ENCODE measurements at regions not wholly inside any gene's neighbourhood (a gene's known extent, or its start where the extent isn't known, plus 50 kb on each side); places are given as distances from the start of the nearest gene placed in this dataset.
"Not testable (repeated sequence)": the region's sequence is repeated elsewhere in the genome, so short reads cannot be mapped to it uniquely, and the experiment has no call there.

DNA sequence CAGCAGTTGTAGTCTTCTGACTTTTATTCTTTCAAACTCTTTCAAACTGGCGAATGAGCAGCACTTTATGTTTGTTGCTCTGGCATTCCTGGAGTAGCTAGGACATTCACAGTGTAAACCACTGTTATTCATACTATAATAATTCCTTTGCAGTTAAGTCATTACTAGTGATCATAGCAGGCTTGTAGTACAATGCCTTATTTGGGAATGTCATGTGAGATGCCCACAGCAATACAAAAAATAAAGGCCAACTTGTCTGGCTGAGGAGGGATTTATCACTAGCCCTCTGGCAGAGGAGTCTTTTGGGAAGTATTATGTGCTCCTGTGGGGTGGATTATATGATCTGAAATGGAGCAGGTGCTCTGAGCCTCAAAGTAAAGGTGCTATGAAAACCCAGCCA lies 197.2 kb downstream of the VGLL3 start:
- DNase-seq, result no peak

DNA sequence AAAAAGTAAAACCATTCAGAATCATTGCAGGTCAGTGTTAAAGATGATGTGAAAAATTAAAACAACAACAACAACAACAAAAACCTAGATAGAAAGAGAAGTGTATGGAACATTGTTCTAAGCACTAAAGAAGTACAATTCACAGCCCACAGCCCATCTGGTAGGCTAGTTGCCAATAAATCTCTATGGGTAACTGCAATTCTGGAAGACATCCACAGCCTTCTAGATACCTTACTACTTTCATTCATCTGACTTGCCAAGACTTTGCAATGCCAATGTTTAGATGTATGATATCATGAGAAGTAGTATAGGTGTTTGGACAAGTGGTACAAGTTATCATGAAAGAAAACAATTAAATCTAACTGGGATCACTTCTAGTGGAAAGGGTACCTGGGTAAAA lies 198.6 kb downstream of the VGLL3 start:
- no peak for DNase-seq

DNA sequence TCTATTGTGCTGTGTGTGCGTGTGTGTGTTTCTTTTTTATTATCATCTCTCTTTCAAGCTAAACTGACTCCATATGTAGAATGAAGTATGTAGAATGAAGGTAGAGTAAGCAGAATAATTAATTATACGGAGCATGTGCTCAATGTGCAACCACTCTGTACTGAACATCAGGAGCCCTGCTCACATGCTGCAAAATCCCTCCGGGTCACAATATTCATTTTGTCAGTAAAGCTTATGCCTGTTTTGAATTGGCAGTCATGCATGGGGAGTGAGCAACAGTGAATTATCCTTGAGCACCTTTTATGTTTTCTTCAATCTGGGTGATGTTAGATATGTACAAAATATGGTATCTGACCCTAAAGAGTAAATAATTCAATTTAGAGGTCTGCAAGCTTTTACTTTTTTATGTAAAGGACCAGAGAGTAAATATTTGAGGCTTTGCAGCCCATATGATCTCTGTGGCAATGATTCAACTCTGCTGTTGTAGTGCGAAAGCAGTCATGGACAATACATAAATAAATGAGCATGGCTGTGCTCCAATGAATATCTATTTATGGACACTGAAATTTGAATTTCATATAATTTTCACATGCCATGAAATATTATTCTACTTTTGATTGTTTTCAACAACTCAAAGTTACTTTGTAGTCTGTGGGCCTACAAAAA lies 199.9 kb downstream of the VGLL3 start:
- no peak for DNase-seq

DNA sequence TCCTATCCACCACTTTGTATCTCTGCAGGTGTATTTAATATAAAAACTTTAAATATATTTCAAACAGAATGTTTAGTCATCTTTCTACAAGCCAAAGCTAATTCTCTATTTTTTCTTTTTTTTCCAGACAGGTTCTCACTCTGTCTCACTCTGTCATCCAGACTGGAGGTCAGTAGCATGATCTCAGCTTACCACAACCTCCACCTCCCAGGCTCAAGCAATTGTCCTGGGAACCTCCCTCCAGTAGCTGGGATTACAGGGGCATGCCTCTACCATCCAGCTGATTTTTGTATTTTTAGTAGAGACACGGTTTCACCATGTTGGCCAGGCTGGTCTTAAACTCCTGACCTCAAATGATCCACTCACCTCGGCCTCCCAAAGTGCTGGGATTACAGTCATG lies 202.6 kb downstream of the VGLL3 start:
- DNase-seq, result no peak

DNA sequence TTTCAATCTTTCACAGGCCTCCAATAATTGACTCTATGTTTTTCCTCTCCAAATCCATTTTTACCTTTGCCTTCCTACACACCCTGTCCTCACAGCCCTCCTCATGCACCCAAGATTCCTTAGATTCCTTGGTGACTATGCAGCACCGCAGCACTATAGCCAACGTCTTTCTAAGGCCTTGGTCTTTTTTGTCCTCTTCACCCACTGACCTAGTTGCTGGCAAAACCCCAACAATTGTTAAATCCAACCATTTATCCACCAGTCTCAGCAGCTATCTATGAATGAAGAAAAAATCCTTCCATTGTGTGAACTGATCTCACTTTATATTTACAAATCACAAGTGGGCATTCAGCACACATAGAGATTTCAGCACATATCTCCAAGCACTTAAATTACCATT lies 203.9 kb downstream of the VGLL3 start:
- no peak for DNase-seq

DNA sequence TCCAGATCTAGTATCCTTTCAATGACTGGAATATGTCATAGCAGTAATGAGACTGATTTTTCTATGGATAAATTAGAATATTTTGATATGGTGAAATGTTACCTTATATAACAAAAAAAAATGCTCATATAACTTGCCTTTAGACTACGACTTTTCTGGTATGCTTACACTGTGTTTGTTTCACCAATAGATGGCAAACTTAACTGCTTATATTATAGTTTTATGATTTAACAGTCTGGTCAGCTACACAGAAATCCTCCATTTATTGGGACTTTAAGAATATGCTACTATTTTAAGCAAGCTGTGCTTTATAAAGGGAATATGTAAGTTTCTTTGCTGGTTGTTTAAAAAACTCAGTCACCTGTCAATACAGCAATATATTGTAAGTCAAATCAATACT lies 205.6 kb downstream of the VGLL3 start:
- no peak for DNase-seq

DNA sequence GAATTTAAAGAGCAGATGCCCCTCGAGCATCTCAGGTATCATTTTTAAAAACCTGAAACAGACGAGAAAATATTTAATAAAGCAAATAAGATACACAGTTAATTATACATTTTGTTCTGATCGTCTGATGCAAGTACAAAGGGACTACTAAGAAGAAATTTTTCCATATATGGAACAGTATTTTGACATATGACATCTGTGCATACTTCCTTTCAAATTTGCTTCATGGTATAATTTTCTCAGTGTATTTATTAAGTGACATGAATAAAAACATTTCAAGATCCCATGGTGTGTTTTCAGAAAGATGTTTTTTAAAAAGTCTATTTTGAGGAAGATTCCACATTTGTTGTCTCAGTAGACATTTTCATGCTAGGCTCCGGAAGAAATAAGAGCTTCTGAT lies 208.1 kb downstream of the VGLL3 start:
- DNase-seq, result no peak

DNA sequence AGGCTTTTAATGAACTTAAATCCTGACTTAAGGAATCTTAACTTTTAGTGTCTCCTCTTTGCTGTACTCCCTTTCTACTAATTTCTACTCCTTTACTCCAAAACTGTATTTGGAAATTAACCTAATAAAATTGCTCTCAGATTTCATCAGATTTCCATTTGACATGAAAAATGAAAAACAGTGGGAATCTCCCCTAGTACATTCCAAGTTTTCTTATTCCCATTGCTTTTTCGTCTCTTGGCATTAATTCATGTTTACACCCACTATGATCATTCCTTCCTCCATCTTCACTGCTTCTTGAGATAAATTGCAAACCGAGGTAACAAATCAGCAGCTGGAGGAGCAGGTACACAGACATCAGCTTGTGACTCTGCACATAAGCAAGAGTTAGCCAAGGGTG lies 208.7 kb downstream of the VGLL3 start:
- no peak for DNase-seq

DNA sequence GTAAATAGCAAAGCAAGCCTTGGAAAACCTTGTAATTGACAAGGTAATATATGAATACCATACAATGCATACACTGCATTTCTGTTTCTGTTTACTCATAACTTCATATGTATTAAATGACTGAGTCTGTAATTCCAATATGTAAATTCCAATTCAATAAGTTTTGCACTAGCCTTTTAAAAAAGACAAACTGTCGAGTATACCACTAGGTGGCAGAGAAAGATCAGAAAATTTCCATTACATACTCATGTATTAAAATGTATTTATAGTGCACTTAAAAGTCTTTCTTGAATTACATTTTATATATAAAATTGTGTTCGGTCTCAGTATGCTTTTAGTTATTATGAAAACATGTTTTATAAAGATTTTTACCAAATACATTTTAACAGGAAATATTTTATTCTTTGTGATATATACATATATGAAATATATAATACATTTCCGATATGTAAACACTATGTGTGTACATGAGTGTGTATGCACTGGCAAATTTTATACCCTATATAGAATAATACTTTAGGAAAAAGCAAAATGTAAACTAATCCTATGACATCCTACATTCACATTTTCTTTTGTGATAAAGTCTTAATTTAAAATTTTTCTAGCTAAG lies 216.8 kb downstream of the VGLL3 start:
- peak; percentile 18 for DNase-seq

DNA sequence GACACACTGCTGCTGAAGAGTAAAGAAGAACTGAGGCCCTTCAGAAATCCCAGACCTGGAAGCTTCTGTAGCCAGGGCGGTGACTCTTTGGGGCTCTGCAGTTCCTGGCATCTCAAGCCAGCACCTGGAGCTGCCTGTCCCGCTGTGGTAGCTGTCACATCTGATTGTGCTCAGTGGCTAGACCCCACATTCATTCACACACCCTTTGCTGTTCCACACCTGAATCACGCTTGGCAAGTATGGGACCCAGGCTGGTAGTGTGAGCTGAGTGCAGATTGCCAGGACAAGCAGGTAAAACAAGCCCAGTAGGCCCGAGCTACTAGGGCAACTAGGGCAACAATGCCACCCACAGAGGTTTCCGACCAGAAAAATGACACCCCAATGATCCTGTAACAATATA lies 218.2 kb downstream of the VGLL3 start:
- no peak for DNase-seq

DNA sequence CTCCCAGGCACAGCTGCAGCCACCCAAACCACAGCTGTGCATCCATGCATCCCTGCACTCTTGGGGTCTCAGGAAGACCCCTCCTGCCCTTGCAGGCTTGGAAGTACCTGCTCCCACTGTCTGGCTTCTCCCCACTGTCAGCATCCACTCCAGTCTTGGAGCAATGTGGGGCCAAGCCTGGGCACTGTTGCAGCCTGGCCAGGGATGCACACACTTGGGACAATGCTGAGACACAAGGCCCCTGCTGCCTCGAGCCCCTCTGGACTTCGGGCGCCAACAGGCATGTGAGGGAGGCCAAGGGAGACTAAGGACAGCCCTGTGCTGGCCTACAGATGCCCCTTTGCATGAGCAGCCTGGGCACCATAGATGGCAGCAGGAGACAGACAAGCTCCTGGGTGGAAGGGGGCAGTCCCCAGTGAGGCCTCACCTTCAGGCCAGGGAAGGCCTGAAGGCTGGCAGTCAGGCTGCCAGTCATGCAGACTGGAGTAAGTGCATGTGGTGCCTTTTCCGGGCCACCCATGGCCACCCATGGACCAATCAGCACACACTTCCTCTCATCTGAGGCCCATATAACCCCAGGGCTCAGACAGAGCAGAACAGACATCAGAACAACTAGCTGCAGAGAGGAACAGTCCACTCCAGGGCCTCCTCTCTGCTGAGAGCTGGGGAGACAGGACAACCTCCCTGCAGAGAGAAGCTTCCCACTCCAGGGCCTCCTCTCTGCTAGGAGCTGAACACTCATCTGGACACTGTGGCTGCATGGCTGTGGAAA lies 219.0 kb downstream of the VGLL3 start:
- DNase-seq, result no peak

DNA sequence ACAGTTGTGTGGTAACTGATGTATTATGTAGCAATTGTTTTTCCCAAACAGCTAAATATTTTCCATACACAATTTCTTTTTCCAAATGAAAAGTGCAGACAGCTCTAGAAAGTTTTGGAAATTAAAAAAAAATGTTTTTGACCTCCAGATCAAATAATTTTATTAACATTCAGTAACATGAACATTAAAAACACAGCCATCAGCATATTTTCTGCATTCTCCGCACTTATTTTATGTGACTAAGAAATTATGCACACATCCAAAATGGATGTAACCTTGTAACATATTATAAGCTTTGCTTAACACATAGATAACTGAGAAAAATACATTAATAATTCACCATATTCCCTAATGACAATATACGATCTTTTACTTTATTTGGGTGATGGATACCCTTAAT lies 224.6 kb downstream of the VGLL3 start:
- no peak for DNase-seq

DNA sequence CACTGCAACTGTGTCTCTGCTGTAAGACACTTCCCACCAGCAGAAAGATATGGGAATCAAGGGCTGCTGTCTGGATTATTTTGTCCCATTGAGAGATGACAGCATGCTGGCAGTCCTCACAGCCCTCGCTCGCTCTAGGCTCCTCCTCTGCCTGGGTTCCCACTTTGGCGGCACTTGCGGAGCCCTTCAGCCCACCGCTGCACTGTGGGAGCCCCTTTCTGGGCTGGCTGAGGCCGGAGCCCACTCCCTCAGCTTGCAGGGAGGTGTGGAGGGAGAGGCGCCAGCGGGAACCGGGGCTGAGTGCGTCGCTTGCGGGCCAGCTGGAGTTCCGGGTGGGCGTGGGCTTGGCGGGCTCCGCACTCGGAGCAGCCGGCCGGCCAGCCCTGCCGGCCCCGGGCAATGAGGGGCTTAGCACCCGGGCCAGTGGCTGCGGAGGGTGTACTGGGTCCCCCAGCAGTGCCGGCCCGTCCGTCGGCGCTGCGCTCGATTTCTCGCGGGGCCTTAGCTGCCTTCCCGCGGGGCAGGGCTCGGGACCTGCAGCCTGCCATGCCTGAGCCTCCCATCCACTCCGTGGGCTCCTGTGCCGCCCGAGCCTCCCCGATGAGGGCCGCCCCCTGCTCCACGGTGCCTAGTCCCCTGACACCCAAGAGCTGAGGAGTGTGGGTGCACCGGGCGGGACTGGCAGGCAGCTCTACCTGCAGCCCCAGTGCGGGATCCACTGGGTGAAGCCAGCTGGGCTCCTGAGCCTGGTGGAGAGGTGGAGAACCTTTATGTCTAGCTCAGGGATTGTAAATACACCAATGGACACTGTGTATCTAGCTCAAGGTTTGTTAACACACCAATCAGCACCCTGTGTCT lies 233.4 kb downstream of the VGLL3 start:
- not testable (repeated sequence) for DNase-seq

DNA sequence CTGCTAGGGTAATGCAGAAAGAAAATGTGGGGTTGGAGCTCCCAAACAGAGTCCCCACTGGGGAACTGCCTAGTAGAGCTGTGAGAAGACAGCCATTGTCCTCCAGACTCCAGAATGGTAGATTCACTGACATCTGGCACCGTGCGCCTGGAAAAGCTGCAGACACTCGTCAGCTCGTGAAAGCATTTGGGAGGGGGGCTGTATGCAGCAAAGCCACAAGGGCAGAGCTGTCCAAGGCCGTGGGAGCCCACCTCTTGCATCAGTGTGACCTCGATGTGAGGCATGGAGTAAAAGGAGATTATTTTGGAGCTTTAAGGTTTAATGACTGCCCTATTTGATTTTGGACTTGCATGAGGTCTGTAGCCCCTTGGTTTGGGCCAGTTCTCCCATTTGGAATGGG lies 242.9 kb downstream of the VGLL3 start:
- no peak for DNase-seq

DNA sequence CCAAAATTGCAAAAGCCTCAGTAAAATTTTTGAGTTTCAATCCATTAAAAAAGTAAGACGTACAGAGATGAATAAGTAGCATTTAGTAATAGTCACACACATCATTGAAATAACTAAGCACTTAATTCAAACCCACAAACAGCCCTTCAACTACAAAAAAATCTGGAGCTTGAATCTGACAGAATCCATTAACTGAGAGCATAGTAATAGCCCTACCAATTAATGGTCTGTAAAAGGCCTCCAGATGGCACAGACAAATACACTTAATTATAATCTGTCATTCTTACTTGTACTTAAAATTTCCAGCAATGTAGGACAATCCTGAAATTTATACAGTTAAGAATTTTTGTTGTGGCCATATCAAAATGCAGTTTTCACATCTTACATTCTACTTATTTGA lies 246.9 kb downstream of the VGLL3 start:
- no peak for DNase-seq

DNA sequence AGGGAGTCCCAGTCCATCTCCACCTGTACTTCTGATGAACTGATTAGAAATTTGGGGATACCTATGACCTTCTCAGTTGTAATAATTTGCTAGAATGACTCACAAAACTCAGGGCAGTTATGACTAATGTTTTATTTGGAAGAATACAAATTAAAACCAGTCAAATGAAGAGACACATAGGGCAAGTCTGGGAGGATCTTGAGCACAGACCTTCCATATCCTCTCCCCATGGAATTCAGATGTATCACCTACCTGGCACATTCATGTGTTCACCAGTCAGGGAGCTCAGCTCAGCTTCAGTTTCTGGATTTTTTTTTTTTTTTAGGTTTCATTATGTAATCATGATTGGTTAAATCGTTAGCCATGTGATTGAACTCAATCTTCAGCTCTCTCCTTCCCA lies 247.7 kb downstream of the VGLL3 start:
- no peak for DNase-seq

DNA sequence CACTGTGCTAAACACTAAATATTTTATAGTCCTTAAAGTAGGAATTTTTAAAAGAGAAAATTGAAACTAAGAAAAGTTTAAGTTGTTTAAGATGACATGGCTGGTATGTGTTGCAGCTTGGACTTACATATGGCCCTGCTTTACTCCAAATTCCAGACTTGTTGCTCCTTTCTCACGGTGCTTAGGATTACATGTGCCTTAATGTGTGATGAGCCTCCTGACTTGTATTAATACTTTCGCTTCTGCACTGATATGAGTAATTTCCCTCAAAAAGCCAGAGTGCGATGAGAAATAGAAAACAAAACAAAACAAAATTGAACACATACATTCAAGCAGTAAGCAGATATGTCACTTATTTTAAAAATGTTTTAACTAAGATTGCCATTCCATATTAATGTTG lies 250.2 kb downstream of the VGLL3 start:
- no peak for DNase-seq

DNA sequence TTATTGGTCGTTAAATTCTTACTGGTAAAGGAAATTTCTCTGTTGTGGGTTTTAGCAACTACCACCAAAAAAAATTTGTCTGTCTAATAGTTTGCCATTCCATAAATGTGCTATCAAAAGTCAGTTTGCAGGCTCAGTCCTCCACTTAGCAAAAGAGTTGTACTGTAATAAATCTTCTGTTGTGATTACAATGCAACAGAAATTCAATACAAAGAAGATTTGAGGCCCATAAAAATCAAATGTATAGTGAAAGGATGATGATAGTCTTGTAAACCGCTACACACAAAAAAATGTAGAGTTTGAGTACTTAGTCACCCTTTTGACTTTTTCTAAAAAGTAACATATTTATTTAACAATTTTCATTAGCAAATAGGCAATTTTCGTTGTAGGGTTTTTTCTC lies 251.7 kb downstream of the VGLL3 start:
- no peak for DNase-seq

DNA sequence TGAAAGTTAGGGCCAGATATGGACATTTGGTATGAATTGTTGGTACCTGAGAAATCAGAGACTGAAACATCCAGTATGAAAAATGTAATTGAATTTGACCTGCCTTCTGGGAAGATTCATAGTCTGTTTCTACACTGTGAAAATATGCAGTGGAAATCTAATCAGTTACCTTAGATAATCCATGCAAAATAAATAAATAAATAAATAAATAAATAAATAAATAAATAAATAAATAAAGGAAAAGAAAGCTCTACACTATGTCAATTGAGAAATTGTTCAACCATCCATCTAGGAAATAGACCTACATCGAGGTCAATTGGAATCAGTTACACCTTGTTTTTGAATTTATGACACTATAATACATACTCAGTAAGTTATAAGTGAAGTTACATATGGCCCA lies 252.3 kb downstream of the VGLL3 start:
- DNase-seq, result no peak

DNA sequence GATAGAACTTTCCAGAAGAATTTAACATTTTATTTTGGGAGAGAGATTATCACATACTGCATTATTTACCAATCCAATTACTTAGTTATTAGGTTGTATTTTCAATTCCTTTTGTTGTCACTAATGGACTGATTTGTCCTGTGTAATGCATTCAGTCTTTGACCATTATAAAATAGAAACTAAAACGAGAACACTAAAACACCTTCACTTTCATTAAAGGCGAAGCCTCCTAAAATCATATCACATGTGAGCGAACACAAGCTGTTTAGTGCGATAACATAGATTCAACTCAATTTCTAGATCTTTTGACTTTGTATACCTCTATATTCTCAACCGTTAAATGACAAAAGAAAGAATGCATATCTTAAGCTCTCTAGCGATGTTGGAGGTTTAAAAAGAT lies 253.4 kb downstream of the VGLL3 start:
- no peak for DNase-seq

DNA sequence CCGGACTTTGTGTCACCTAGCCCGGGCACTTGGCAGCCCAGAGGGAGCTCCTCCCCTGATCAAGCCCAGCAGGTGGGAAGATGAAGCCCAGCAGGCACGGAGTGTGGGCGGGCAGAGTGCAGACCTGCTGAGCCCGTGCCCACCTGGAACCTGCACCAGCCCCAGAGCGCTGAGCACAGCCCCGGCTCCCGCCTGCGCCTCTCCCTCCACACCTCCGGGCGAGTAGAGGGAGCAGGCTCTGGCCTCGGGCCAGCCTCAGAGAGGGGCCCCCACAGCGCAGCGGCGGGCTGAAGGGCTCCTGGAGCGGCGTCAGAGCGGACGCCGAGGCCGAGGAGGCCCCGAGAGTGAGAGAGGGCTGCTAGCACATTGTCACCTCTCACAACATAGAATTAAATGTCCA lies 257.7 kb downstream of the VGLL3 start:
- no peak for DNase-seq

DNA sequence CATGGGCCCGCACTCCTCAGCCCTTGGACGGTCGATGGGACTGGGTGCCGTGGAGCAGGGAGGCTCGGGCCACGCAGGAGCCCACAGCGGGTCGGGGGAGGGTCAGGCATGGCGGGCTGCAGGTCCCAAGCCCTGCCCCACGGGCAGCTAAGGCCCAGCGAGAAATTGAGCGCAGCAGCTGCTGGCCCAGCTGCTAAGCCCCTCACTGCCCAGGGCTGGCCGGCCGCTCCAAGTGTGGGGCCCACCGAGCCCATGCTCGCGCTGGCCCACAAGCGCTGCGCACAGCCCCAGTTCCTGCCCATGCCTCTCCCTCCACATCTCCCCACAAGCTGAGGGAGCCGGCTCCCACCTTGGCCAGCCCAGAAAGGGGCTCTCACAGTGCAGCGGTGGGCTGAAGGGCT lies 259.4 kb downstream of the VGLL3 start:
- DNase-seq, result no peak

DNA sequence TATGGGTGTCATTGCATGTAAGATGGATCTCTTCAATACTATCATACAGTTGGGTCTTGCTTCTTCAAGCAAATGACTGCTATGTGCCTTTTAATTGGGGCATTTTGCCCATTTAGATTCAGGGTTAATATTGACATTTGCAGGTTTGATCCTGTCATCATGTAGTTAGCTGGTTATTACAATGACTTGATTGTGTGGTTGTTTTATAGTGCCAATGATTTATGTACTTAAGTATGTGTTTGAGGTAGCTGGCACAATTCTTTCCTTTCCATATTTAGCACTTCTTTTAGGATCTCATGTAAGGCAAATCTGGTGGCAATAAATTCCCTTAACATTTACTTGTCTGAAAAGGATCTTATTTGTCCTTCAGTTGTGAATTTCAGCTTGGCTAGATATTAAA lies 267.5 kb downstream of the VGLL3 start:
- no peak for DNase-seq

DNA sequence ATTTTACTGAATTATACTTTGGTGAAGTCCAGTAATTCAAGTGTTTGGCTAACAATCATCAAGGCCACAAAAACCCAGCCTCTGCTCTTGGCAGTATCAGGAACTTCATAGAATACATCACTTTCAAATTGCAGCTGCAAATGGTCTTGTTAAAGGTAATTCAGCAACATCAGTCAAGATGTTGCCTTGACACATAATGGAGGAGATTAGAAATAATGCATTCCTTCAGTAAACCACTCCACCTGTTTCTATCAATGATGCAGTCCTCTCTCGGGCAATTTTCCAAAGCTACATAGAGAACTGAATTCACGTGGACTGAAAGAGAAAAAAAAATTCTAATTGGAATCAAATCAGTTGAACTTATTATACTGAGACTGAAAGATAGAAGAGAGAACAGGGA lies 279.3 kb downstream of the VGLL3 start:
- DNase-seq, result no peak

Data from activated CD4-positive, alpha-beta T cell treated with anti-CD3 and anti-CD28 coated beads, Interleukin-2, Interleukin-6, amounts not matched to agents 100 ng/mL and 50 ng/mL, durations not matched to agents 16 hours and 8 hours (primary cell).